ENCODE measurements at regions not wholly inside any gene's neighbourhood (a gene's known extent, or its start where the extent isn't known, plus 50 kb on each side); places are given as distances from the start of the nearest gene placed in this dataset.
A peak's percentile ranks its signal among the peaks of the same experiment; 100 is the strongest.
"Not testable (repeated sequence)": the region's sequence is repeated elsewhere in the genome, so short reads cannot be mapped to it uniquely, and the experiment has no call there.

- DNase-seq: peak; percentile 13
Observed at GRCh38 chrX:135632353-135632752, 81.1 kb upstream of the CT45A1 start.

DNA sequence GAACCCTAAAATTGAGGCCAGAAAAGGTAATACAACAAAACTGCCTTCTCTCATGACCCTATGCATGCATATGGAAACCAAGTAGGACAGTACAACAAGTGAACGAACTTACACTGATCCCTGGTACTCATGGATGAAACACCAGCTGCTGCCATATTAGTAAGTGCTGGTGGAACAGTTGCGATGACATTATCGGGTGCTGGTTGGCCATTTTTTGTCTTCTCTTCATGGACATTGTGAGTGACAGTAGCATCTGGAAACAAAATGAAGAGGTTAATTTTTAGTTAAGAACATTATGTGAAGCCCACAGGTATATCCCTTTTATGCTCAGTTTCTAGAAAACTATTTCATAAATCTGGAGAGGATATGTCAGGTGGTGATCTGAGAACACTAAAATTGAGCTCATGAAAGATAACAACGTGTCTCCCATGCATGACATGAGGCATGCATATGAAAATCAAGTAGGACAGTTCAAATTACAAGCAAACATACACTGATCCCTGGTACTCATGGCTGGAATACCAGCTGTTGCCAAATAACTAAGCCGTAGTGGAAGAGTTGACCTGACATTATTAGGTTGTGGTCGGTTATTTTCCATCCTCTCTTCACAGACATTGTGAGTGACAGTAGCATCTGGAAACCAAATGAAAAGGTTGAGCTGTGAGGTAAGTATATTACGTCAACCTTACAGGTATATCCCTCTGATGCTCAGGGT, 74.2 kb upstream of the CT45A1 start:
- DNase-seq: no peak

GRCh38 chrX:135643916-135644315, 69.5 kb upstream of the CT45A1 start:
- no peak for DNase-seq

GRCh38 chrX:135644624-135645023, 68.8 kb upstream of the CT45A1 start:
- no peak for DNase-seq

DNA sequence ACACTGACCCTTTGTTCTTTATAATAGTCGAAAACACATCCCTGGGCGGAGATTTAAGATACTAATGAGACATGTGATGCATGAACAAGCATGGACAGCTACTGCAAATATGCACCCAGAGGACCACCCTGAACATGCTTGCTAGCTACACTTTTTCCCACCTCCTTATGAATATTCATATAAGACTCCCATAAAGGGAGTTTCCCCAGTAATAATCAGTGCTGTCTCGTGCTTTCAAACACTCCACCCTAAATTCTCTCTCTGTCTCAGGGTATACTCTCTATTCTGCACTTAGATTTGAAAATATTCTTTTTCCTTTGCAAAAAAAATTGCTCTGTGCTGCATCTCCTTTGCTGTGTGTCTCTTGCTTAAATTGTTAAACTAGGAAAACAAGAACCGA, 64.4 kb upstream of the CT45A1 start:
- no peak for DNase-seq

GRCh38 chrX:135649561-135649960, 63.9 kb upstream of the CT45A1 start:
- DNase-seq: no peak

DNA sequence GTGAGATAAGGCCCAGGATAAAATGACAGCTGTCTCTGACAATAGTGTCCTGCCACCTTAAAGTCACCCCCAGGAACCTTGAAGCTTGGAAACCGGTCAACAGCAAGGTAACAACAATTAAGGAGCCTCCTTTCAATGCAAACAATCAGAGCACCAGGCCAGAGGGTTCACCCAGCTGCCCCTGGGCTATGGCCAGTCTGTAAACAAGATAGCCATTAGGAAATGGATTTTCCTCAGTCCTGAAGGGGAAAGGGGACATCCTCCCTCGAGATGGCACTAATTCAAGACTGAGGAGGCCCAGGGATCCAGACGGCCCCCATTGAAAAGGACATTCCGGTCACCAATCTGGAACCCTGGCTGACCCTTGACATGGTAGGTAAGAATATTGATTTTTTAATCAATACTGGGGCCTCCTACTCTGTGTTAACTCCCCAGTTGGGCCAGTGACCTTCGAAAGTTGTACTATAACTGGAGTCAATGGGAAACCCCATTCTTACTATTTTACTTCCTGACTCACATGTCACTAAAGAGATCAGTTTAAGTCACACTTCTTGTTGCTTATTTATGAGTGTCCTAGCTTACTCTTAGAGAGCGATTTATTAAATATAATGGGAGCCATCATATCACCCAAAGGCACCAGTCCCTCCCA, 61.7 kb upstream of the CT45A1 start:
- DNase-seq: no peak

DNA sequence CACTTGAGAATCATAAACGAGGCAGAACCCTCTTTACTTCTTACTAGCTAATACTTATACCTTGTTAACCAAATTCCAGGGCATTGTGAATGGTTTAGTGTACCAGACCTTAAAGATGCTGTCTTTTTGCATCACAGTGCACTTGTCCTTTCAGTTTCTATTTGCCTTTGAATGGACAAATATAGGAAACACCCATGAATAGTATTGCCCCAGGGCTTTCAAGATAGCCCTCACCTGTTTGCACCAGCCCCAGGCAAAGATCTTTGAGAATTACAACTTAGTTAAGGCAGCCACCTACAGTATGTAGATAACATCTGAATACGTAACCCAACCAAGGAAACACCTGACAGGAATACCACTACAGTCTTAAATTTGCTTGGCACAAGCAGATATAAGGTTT, 60.8 kb upstream of the CT45A1 start:
- DNase-seq: no peak

DNA sequence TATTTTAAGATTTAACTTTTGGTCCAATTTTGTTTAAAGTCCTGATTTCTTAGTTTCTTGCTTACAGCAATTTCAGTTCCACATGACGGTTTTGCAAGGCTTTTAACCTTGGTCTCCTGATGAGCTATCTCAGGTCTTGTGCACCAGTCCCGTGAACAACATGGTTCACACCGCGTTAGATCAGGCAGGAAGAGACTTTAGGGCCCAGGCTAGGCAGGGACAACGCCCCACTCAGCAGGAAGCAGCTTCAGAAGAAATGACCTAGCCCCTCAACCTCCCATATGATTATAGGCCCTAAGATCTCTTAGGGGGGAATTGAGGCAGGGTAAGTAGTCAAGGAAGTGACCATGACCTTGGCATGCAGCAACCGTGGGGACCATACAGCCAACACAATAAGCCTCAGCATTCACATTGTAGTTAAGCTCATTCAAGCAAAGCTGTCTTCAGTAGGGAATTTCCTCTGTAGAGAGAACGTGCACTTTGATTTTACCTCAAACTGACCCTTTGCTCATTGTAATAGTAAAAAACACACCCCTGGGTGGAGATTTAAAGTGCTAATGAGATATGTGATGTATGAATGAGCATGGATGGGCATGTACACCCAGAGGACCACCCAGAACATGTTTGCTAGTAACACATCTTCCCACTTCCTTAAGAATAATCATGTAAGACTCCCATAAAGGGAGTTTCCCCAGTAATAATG, 55.3 kb upstream of the CT45A1 start:
- not testable (repeated sequence) for DNase-seq
